ENCODE measurements at regions not wholly inside any gene's neighbourhood (a gene's known extent, or its start where the extent isn't known, plus 50 kb on each side); places are given as distances from the start of the nearest gene placed in this dataset.

DNA sequence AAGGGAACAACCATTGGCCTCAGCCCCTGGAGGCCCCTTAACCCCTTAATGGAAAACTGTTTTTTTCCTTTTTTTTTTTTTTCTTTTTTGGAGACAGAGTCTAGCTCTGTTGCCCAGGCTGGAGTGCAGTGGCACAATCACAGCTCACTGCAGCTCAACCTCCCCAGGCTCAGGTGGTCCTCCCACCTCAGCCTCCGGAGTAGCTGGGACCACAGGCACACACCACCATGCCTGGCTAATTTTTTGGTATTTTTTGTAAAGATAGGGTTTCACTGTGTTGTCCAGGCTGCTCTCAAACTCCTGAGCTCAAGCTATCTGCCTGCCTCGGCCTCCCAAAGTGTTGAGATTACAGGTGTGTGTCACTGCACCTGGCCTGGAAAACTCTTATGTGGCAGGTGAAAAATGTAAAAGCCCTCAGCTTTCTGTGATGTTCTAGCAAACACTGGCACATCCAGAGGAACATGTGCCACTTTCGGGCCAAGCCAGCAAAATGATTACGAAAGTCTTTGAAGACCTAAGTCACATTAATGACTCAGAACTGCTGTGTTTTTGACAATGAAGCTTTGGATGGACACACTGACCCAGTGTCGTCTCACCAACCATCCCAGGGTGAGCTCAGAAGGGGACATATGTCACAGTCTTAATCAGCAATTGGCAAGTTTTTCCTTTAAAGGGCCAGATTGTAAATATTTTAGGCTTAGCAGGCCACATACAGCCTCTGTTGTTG is 189.3 kb upstream of the TPM1 start:
- TF ChIP-seq, protein P1, sequence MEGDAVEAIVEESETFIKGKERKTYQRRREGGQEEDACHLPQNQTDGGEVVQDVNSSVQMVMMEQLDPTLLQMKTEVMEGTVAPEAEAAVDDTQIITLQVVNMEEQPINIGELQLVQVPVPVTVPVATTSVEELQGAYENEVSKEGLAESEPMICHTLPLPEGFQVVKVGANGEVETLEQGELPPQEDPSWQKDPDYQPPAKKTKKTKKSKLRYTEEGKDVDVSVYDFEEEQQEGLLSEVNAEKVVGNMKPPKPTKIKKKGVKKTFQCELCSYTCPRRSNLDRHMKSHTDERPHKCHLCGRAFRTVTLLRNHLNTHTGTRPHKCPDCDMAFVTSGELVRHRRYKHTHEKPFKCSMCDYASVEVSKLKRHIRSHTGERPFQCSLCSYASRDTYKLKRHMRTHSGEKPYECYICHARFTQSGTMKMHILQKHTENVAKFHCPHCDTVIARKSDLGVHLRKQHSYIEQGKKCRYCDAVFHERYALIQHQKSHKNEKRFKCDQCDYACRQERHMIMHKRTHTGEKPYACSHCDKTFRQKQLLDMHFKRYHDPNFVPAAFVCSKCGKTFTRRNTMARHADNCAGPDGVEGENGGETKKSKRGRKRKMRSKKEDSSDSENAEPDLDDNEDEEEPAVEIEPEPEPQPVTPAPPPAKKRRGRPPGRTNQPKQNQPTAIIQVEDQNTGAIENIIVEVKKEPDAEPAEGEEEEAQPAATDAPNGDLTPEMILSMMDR (IDR thresholded peaks at IDR 0.05; ENCODE audit: low read depth, low read length, missing input control), result no peak
- TF ChIP-seq RAD21 (IDR thresholded peaks at IDR 0.05), result peak; percentile 58
- TF ChIP-seq YY1 (IDR thresholded peaks at IDR 0.05), result peak; percentile 83
- peak; percentile 11 for TF ChIP-seq SP1 (IDR thresholded peaks at IDR 0.05)
- TF ChIP-seq, protein P2, sequence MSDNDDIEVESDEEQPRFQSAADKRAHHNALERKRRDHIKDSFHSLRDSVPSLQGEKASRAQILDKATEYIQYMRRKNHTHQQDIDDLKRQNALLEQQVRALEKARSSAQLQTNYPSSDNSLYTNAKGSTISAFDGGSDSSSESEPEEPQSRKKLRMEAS (IDR thresholded peaks at IDR 0.05), result peak; percentile 98

Measured in liver (tissue), 3 donors.